H1 (cell line): ENCODE measurements at regions not wholly inside any gene's neighbourhood (a gene's known extent, or its start where the extent isn't known, plus 50 kb on each side); places are given as distances from the start of the nearest gene placed in this dataset.

Experiments
- EP300 ChIP-seq, 2 experiments: IDR thresholded peaks; 1 replicate in 1 of 2; 2 replicates in 1 of 2; pipeline ENCODE4 v1.6.1; 2011 to 2012; ENCODE audit warnings: low read depth in 2 of 2, low read length in 2 of 2, mild to moderate bottlenecking in 2 of 2, borderline replicate concordance in 1 of 2, inconsistent platforms in 1 of 2, moderate library complexity in 1 of 2
- KDM5A ChIP-seq: fragments of 200-600 bp; IDR thresholded peaks from 2 replicates; pipeline ENCODE4 v1.7.1; 2012; ENCODE audit warnings: mild to moderate bottlenecking, low read length, inconsistent platforms, mixed read lengths
- POLR2A ChIP-seq, 2 experiments: IDR thresholded peaks; 1 replicate in 1 of 2; 2 replicates in 1 of 2; pipeline ENCODE4 v1.6.1; 2011; ENCODE audit warnings: low read depth in 2 of 2, low read length in 2 of 2, mild to moderate bottlenecking in 2 of 2; ENCODE audit errors: control extremely low read depth in 1 of 2
- SAP30 ChIP-seq: fragments of 300-600 bp; sonication (generic); IDR thresholded peaks from 2 replicates; pipeline ENCODE4 v1.7.1; 2012; ENCODE audit warnings: low read length, moderate library complexity, mild to moderate bottlenecking, inconsistent platforms; ENCODE audit not compliant: insufficient read depth, insufficient replicate concordance

DNA sequence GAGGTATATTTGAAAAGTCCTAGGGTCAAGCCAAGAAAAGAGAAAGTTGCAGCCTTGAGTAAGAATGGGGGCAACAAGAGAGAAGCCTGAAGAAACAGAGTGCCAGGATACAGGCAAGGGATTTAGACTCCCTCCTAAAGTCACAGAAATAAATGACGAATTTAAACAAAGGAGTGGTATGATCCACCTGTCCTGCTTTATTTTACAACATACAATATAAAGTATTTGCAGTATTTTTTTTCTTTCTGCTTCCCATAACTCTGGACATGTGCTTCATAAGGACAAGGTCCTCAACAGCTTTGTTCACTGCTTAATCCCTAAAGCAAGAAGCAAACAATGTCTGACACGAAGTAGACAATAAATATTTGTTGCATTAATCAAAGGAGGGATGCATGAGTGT lies 57.4 kb downstream of the IFNG start (continued):
- TF ChIP-seq POLR2A (IDR thresholded peaks at IDR 0.05; ENCODE audit: control extremely low read depth in 1 of 2, low read depth in 2 of 2, low read length in 2 of 2) (no peak), KDM5A (no peak), EP300 (IDR thresholded peaks at IDR 0.05; ENCODE audit: borderline replicate concordance in 1 of 2, low read depth in 2 of 2, low read length in 2 of 2) (no peak), SAP30 (no peak)
